NCI-H510A treated with DMSO at 0.1 percent for 48 hours (cell line): ENCODE measurements at regions not wholly inside any gene's neighbourhood (a gene's known extent, or its start where the extent isn't known, plus 50 kb on each side); places are given as distances from the start of the nearest gene placed in this dataset.

ENCODE experiments used
- DNase-seq: peaks from one replicate; lab custom pipeline; 2025; lab: John Stamatoyannopoulos, UW

- DNase-seq, result no peak
Measured at GRCh38 chr2:16257322-16258028, 317.1 kb downstream of the MYCN start.

- DNase-seq, result no peak
Measured at GRCh38 chr2:16256601-16257321, 316.4 kb downstream of the MYCN start.

GRCh38 chr2:16255120-16255519, 314.8 kb downstream of the MYCN start:
- DNase-seq, result no peak

- DNase-seq, result no peak
Measured at GRCh38 chr2:16254356-16254965, 314.1 kb downstream of the MYCN start.

- no peak for DNase-seq
Measured at GRCh38 chr2:16253291-16253690, 312.9 kb downstream of the MYCN start.

- no peak for DNase-seq
Measured at GRCh38 chr2:16252891-16253290, 312.5 kb downstream of the MYCN start.

GRCh38 chr2:16252251-16252650, 311.9 kb downstream of the MYCN start:
- no peak for DNase-seq

- DNase-seq, result no peak
Measured at GRCh38 chr2:16251511-16252225, 311.3 kb downstream of the MYCN start.

- DNase-seq, result no peak
Measured at GRCh38 chr2:16250886-16251285, 310.5 kb downstream of the MYCN start.

- DNase-seq, result no peak
Measured at GRCh38 chr2:16250466-16250865, 310.1 kb downstream of the MYCN start.

GRCh38 chr2:16250056-16250425, 309.7 kb downstream of the MYCN start:
- no peak for DNase-seq

- DNase-seq, result no peak
Measured at GRCh38 chr2:16249246-16250055, 309.1 kb downstream of the MYCN start.

- no peak for DNase-seq
Measured at GRCh38 chr2:16248571-16249105, 308.3 kb downstream of the MYCN start.

- DNase-seq, result no peak
Measured at GRCh38 chr2:16247326-16248122, 307.2 kb downstream of the MYCN start.

GRCh38 chr2:16246911-16247310, 306.6 kb downstream of the MYCN start:
- DNase-seq, result no peak

GRCh38 chr2:16246281-16246850, 306.0 kb downstream of the MYCN start:
- no peak for DNase-seq

GRCh38 chr2:16245481-16246054, 305.2 kb downstream of the MYCN start:
- no peak for DNase-seq

GRCh38 chr2:16244966-16245320, 304.6 kb downstream of the MYCN start:
- no peak for DNase-seq

GRCh38 chr2:16244153-16244965, 304.0 kb downstream of the MYCN start:
- DNase-seq, result no peak
